ENCODE measurements at regions not wholly inside any gene's neighbourhood (a gene's known extent, or its start where the extent isn't known, plus 50 kb on each side); places are given as distances from the start of the nearest gene placed in this dataset.

DNA sequence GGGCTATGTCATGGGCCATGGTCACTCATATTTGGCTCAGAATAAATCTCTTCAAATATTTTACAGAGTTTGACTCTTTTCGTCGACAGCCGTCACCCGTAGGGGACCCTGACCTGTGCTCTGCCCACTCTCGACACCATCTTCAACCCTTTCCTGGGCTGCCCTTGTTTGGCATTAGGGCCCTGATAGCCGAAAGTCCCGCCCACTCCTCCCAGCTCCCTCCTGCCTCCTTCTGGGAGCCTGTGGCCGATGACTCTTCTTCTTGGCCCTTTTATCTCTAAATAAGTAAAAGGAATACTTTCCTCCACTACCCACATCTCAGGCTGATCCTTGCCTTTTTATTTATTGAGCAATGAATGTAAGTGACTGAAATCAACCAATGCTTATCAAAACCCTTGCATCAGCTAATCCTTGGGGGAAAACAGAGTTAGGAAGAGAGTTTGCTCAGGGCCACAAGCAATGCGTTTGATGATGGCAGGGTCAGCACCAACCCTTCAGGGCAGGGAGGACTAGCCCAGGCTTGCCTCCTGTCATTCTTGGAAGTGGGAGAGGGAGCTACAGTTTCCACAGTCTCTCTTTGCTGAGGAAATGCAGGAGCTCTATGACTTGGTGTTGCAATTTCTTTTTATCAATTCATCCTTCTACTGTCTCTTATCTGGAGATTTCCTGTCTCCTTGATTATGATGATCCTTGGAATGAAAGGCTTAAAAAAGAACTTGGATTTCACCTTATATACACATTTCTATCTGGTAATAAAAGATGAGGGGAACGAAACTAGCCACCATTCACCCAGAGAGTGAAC is 218.2 kb upstream of the PODXL start:
- TF ChIP-seq, protein P1, sequence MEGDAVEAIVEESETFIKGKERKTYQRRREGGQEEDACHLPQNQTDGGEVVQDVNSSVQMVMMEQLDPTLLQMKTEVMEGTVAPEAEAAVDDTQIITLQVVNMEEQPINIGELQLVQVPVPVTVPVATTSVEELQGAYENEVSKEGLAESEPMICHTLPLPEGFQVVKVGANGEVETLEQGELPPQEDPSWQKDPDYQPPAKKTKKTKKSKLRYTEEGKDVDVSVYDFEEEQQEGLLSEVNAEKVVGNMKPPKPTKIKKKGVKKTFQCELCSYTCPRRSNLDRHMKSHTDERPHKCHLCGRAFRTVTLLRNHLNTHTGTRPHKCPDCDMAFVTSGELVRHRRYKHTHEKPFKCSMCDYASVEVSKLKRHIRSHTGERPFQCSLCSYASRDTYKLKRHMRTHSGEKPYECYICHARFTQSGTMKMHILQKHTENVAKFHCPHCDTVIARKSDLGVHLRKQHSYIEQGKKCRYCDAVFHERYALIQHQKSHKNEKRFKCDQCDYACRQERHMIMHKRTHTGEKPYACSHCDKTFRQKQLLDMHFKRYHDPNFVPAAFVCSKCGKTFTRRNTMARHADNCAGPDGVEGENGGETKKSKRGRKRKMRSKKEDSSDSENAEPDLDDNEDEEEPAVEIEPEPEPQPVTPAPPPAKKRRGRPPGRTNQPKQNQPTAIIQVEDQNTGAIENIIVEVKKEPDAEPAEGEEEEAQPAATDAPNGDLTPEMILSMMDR (IDR thresholded peaks at IDR 0.05; ENCODE audit: low read length): no peak
- no peak for TF ChIP-seq EZH2 (IDR thresholded peaks at IDR 0.05; ENCODE audit: borderline replicate concordance, low read length)
